RKO (cell line): ENCODE measurements at regions not wholly inside any gene's neighbourhood (a gene's known extent, or its start where the extent isn't known, plus 50 kb on each side); places are given as distances from the start of the nearest gene placed in this dataset.
"Not testable (repeated sequence)": the region's sequence is repeated elsewhere in the genome, so short reads cannot be mapped to it uniquely, and the experiment has no call there.

ENCODE experiments used
- DNase-seq: peaks from one replicate; pipeline ENCODE4 v3.0.0-alpha.2; 2016; ENCODE audit warnings: low spot score

GRCh38 chr12:78338054-78338785 lies 507.5 kb downstream of the NAV3 start:
- DNase-seq, result no peak

- DNase-seq, result no peak
Observed at GRCh38 chr12:78340406-78340805, 509.7 kb downstream of the NAV3 start.

GRCh38 chr12:78343657-78344056 lies 513.0 kb downstream of the NAV3 start:
- no peak for DNase-seq

GRCh38 chr12:78359520-78359919 lies 505.1 kb upstream of the SYT1 start:
- peak; percentile 0 for DNase-seq

- DNase-seq, result no peak
Observed at GRCh38 chr12:78361683-78362082, 502.9 kb upstream of the SYT1 start.

- DNase-seq, result no peak
Observed at GRCh38 chr12:78371284-78371683, 493.3 kb upstream of the SYT1 start.

GRCh38 chr12:78375461-78375860 lies 489.1 kb upstream of the SYT1 start:
- no peak for DNase-seq

GRCh38 chr12:78376257-78376656 lies 488.3 kb upstream of the SYT1 start:
- no peak for DNase-seq

GRCh38 chr12:78379065-78379464 lies 485.5 kb upstream of the SYT1 start:
- not testable (repeated sequence) for DNase-seq

- DNase-seq, result no peak
Observed at GRCh38 chr12:78383414-78383813, 481.2 kb upstream of the SYT1 start.

GRCh38 chr12:78384541-78384940 lies 480.0 kb upstream of the SYT1 start:
- DNase-seq, result no peak

- DNase-seq, result no peak
Observed at GRCh38 chr12:78385541-78385940, 479.0 kb upstream of the SYT1 start.

- no peak for DNase-seq
Observed at GRCh38 chr12:78386871-78387270, 477.7 kb upstream of the SYT1 start.

GRCh38 chr12:78387721-78388120 lies 476.9 kb upstream of the SYT1 start:
- DNase-seq, result no peak

GRCh38 chr12:78388461-78388860 lies 476.1 kb upstream of the SYT1 start:
- DNase-seq, result no peak

- no peak for DNase-seq
Observed at GRCh38 chr12:78390920-78391319, 473.7 kb upstream of the SYT1 start.

GRCh38 chr12:78392918-78393317 lies 471.7 kb upstream of the SYT1 start:
- DNase-seq, result peak; percentile 28

GRCh38 chr12:78395961-78396360 lies 468.6 kb upstream of the SYT1 start:
- DNase-seq, result no peak

- DNase-seq, result no peak
Observed at GRCh38 chr12:78396538-78396937, 468.0 kb upstream of the SYT1 start.

GRCh38 chr12:78398750-78399149 lies 465.8 kb upstream of the SYT1 start:
- no peak for DNase-seq

- no peak for DNase-seq
Observed at GRCh38 chr12:78402366-78403134, 462.0 kb upstream of the SYT1 start.

- DNase-seq, result peak; percentile 40
Observed at GRCh38 chr12:78403136-78403535, 461.4 kb upstream of the SYT1 start.

- DNase-seq, result no peak
Observed at GRCh38 chr12:78403681-78404080, 460.9 kb upstream of the SYT1 start.

GRCh38 chr12:78406213-78406612 lies 458.4 kb upstream of the SYT1 start:
- no peak for DNase-seq
